T-cell (primary cell): ENCODE measurements at regions not wholly inside any gene's neighbourhood (a gene's known extent, or its start where the extent isn't known, plus 50 kb on each side); places are given as distances from the start of the nearest gene placed in this dataset.

ENCODE experiments used
- ATAC-seq, 4 experiments: fragments of 200-7000 bp in 3 of 4; fragments of 150-1000 bp in 1 of 4; cut with Tn5 transposase; replicated peaks in 1 of 4; 1 replicate in 3 of 4; 2 replicates in 1 of 4; pipeline ENCODE4 v1.10.0; 2021; ENCODE audit warnings: moderate library complexity in 3 of 4, mild to moderate bottlenecking in 2 of 4, moderate number of reproducible peaks in 1 of 4
- CTCF ChIA-PET, 2 donors: fragments of 300-600 bp; sonication (Branson Sonifier 250); formaldehyde crosslinking; loops; one replicate each; lab custom pipeline; 2022; ENCODE audit warnings: antibody characterized with exemption in 2 of 2; lab: Charles Lee
- POLR2A ChIA-PET, 2 donors: fragments of 300-600 bp; sonication (Branson Sonifier 250); formaldehyde crosslinking; loops; one replicate each; lab custom pipeline; 2022; ENCODE audit warnings: antibody characterized with exemption in 2 of 2; lab: Charles Lee
- DNase-seq, 35 experiments: peaks; one replicate each; pipeline versions ENCODE4 v3.0.0 to v3.0.0-alpha.2; 2013 to 2023
- H3K27ac ChIP-seq: one replicate; pipeline ENCODE4 v1.5.1; 2013; ENCODE audit warnings: low read length
- H3K27me3 ChIP-seq, 2 experiments: replicated peaks in 1 of 2; 1 replicate in 1 of 2; 2 replicates in 1 of 2; pipeline versions ENCODE4 v1.6.1 to v1.7.0; 2013; ENCODE audit warnings: low read length in 1 of 2, mixed read lengths in 1 of 2; ENCODE audit not compliant: control insufficient read depth in 2 of 2, insufficient read depth in 2 of 2; ENCODE audit errors: extremely low read depth in 1 of 2
- H3K36me3 ChIP-seq, 2 donors: 1 replicate in 1 of 2; 2 replicates in 1 of 2; pipeline versions ENCODE4 v1.6.1 to v1.7.0; 2013; ENCODE audit warnings: low read length in 1 of 2; ENCODE audit not compliant: control insufficient read depth in 2 of 2, insufficient read depth in 1 of 2; ENCODE audit errors: extremely low read depth in 1 of 2
- H3K4me1 ChIP-seq, 2 experiments: 1 replicate in 1 of 2; 2 replicates in 1 of 2; pipeline versions ENCODE4 v1.6.1 to v1.7.0; 2013; ENCODE audit warnings: low read length in 2 of 2, mixed read lengths in 1 of 2; ENCODE audit not compliant: insufficient read depth in 2 of 2, control insufficient read depth in 1 of 2; ENCODE audit errors: extremely low read depth in 1 of 2
- H3K4me3 ChIP-seq, 2 donors: 1 replicate in 1 of 2; 2 replicates in 1 of 2; pipeline versions ENCODE4 v1.5.1 to v1.7.0; 2013; ENCODE audit warnings: mild to moderate bottlenecking in 2 of 2, low read length in 1 of 2, moderate library complexity in 1 of 2; ENCODE audit not compliant: control insufficient read depth in 1 of 2; ENCODE audit errors: extremely low read depth in 1 of 2
- H3K9me3 ChIP-seq: 2 replicates; pipeline ENCODE4 v1.7.0; 2013
- H3K27ac Mint-ChIP-seq, 2 donors: one replicate each; pipeline ENCODE4 v1.8.0; 2020 to 2021; ENCODE audit warnings: mild to moderate bottlenecking in 2 of 2, mixed read lengths in 2 of 2
- H3K27me3 Mint-ChIP-seq, 2 donors: one replicate each; pipeline ENCODE4 v1.8.0; 2021 to 2022; ENCODE audit warnings: mixed read lengths in 2 of 2
- H3K36me3 Mint-ChIP-seq: one replicate; pipeline ENCODE4 v1.8.0; 2021; ENCODE audit warnings: mixed read lengths
- H3K4me1 Mint-ChIP-seq, 3 donors: one replicate each; pipeline ENCODE4 v1.8.0; 2020 to 2022; ENCODE audit warnings: mixed read lengths in 3 of 3, mild to moderate bottlenecking in 1 of 3
- H3K4me3 Mint-ChIP-seq, 3 donors: one replicate each; pipeline ENCODE4 v1.8.0; 2020 to 2022; ENCODE audit warnings: mild to moderate bottlenecking in 3 of 3, mixed read lengths in 3 of 3, moderate library complexity in 3 of 3
- H3K9me3 Mint-ChIP-seq, 3 donors: one replicate each; pipeline ENCODE4 v1.8.0; 2020 to 2022; ENCODE audit warnings: mixed read lengths in 3 of 3
- whole genome bisulfite sequencing: methylation state at CpG from one replicate; pipeline ENCODE4 v1.1.5; 2013; ENCODE audit warnings: missing lambda C conversion rate; ENCODE audit not compliant: insufficient coverage; 5-methylcytosine and 5-hydroxymethylcytosine counted together

GRCh38 chr1:213380865-213381264 is 329.8 kb downstream of the RPS6KC1 start:
- no peaks in the 10 kb centered on the region for H3K9me3 ChIP-seq
- Mint-ChIP-seq H3K4me3 (no peak overlapping the region), H3K27ac (no peak overlapping the region), H3K36me3 (no peaks in the 10 kb centered on the region), H3K27me3 (peaks cover 0 to 10% of the 10 kb centered on the region in 2 donors), H3K9me3 (peaks cover 0 to 3% (median 2%) of the 10 kb centered on the region in 3 donors), H3K4me1 (no peaks in the 10 kb centered on the region)
- ATAC-seq (no peak), DNase-seq (no peak)
- H3K27ac ChIP-seq, result no peak overlapping the region
- WGBS, result 93% methylated on average over 8 of the region's 11 CpGs
- ChIA-PET CTCF (no interaction called here), POLR2A (no interaction called here)
- H3K4me3 ChIP-seq, result no peak overlapping the region
- peaks cover 0 to 2% of the 10 kb centered on the region in 2 experiments for H3K27me3 ChIP-seq
- H3K36me3 ChIP-seq, result no peaks in the 10 kb centered on the region
- H3K4me1 ChIP-seq, result no peaks in the 10 kb centered on the region

GRCh38 chr1:213381572-213382084 is 330.6 kb downstream of the RPS6KC1 start:
- WGBS, result 65% methylated on average over 14 of the region's 17 CpGs
- CTCF ChIA-PET, result no interaction called here
- no peak for ATAC-seq
- POLR2A ChIA-PET, result no interaction called here
- DNase-seq, result no peak
- no peaks in the 10 kb centered on the region for H3K4me1 Mint-ChIP-seq
- peaks cover 0 to 8% of the 10 kb centered on the region in 2 donors for H3K27me3 Mint-ChIP-seq
- Histone ChIP-seq H3K27me3 (peaks cover 0 to 2% of the 10 kb centered on the region in 2 experiments), H3K4me1 (no peaks in the 10 kb centered on the region), H3K36me3 (no peaks in the 10 kb centered on the region), H3K4me3 (no peak overlapping the region), H3K9me3 (no peaks in the 10 kb centered on the region), H3K27ac (no peak overlapping the region)
- H3K4me3 Mint-ChIP-seq, result no peak overlapping the region
- no peak overlapping the region for H3K27ac Mint-ChIP-seq
- H3K9me3 Mint-ChIP-seq, result peaks cover 0 to 3% (median 2%) of the 10 kb centered on the region in 3 donors
- no peaks in the 10 kb centered on the region for H3K36me3 Mint-ChIP-seq

GRCh38 chr1:213383465-213383864 is 332.4 kb downstream of the RPS6KC1 start:
- Histone ChIP-seq H3K4me1 (no peaks in the 10 kb centered on the region), H3K27ac (no peak overlapping the region), H3K27me3 (peaks cover 0 to 2% of the 10 kb centered on the region in 2 experiments), H3K4me3 (no peak overlapping the region), H3K36me3 (no peaks in the 10 kb centered on the region), H3K9me3 (no peaks in the 10 kb centered on the region)
- Mint-ChIP-seq H3K27me3 (peaks cover 0 to 7% of the 10 kb centered on the region in 2 donors), H3K27ac (no peak overlapping the region), H3K9me3 (peaks cover 0 to 3% (median 2%) of the 10 kb centered on the region in 3 donors), H3K4me3 (no peak overlapping the region), H3K4me1 (no peaks in the 10 kb centered on the region), H3K36me3 (no peaks in the 10 kb centered on the region)
- CTCF ChIA-PET, result no interaction called here
- no CpG with 5 or more reads among the region's 3 CpGs for WGBS
- POLR2A ChIA-PET, result no interaction called here
- ATAC-seq, result no peak
- no peak for DNase-seq

- ChIA-PET CTCF (no interaction called here), POLR2A (no interaction called here)
- H3K27me3 ChIP-seq, result peaks cover 0 to 2% of the 10 kb centered on the region in 2 experiments
- no peak overlapping the region for H3K27ac ChIP-seq
- H3K36me3 Mint-ChIP-seq, result no peaks in the 10 kb centered on the region
- DNase-seq (no peak), ATAC-seq (no peak)
- H3K4me3 Mint-ChIP-seq, result no peak overlapping the region
- WGBS, result no CpG with 5 or more reads among the region's 1 CpG
- H3K27me3 Mint-ChIP-seq, result peaks cover 2 to 7% of the 10 kb centered on the region in 2 donors
- no peak overlapping the region for H3K27ac Mint-ChIP-seq
- no peaks in the 10 kb centered on the region for H3K4me1 Mint-ChIP-seq
- no peak overlapping the region for H3K4me3 ChIP-seq
- peaks cover 0 to 3% (median 2%) of the 10 kb centered on the region in 3 donors for H3K9me3 Mint-ChIP-seq
- H3K36me3 ChIP-seq, result no peaks in the 10 kb centered on the region
- H3K4me1 ChIP-seq, result no peaks in the 10 kb centered on the region
- H3K9me3 ChIP-seq, result no peaks in the 10 kb centered on the region
These were observed 334.2 kb downstream of the RPS6KC1 start for GRCh38 chr1:213385201-213385600.

GRCh38 chr1:213385806-213386324 is 334.8 kb downstream of the RPS6KC1 start:
- H3K4me3 ChIP-seq, result no peak overlapping the region
- CTCF ChIA-PET, result no interaction called here

GRCh38 chr1:213387380-213388015 is 336.5 kb downstream of the RPS6KC1 start:
- Histone ChIP-seq H3K4me3 (no peak overlapping the region), H3K9me3 (no peaks in the 10 kb centered on the region), H3K27ac (no peak overlapping the region), H3K4me1 (no peaks in the 10 kb centered on the region), H3K27me3 (peaks cover 0 to 2% of the 10 kb centered on the region in 2 experiments), H3K36me3 (no peaks in the 10 kb centered on the region)
- Mint-ChIP-seq H3K36me3 (no peaks in the 10 kb centered on the region), H3K27me3 (peaks cover 2 to 4% of the 10 kb centered on the region in 2 donors), H3K27ac (no peak overlapping the region), H3K4me1 (no peaks in the 10 kb centered on the region), H3K4me3 (no peak overlapping the region), H3K9me3 (peaks cover 0 to 3% (median 2%) of the 10 kb centered on the region in 3 donors)
- ATAC-seq, result no peak
- no peak for DNase-seq
- POLR2A ChIA-PET, result no interaction called here
- CTCF ChIA-PET, result no interaction called here
- no CpG with 5 or more reads among the region's 1 CpG for WGBS

More at GRCh38 chr1:213385806-213386324, 334.8 kb downstream of the RPS6KC1 start:
- no peak overlapping the region for H3K27ac ChIP-seq
- POLR2A ChIA-PET, result no interaction called here
- ATAC-seq, result no peak
- H3K27me3 ChIP-seq, result peaks cover 0 to 2% of the 10 kb centered on the region in 2 experiments
- Mint-ChIP-seq H3K9me3 (peaks cover 0 to 3% (median 2%) of the 10 kb centered on the region in 3 donors), H3K4me3 (no peak overlapping the region), H3K4me1 (no peaks in the 10 kb centered on the region), H3K36me3 (no peaks in the 10 kb centered on the region), H3K27me3 (peaks cover 2 to 6% of the 10 kb centered on the region in 2 donors), H3K27ac (no peak overlapping the region)
- no peaks in the 10 kb centered on the region for H3K36me3 ChIP-seq
- no peak for DNase-seq
- WGBS, result 67% methylated on average over 3 of the region's 4 CpGs
- H3K4me1 ChIP-seq, result no peaks in the 10 kb centered on the region
- H3K9me3 ChIP-seq, result no peaks in the 10 kb centered on the region
